PFSK-1 (cell line): ENCODE measurements at regions not wholly inside any gene's neighbourhood (a gene's known extent, or its start where the extent isn't known, plus 50 kb on each side); places are given as distances from the start of the nearest gene placed in this dataset.

Source experiments
- FOXP2 ChIP-seq: optimal IDR thresholded peaks from 2 replicates; pipeline ENCODE3; 2011; ENCODE audit warnings: borderline replicate concordance, control low read depth, inconsistent platforms; ENCODE audit not compliant: insufficient read depth; ENCODE audit errors: extremely low read length, extremely low read depth
- POLR2AphosphoS5 ChIP-seq: IDR thresholded peaks from 2 replicates; pipeline ENCODE4 v1.6.1; 2012; ENCODE audit warnings: low read depth, mild to moderate bottlenecking, control low read depth, low read length, moderate library complexity
- SIN3A ChIP-seq: IDR thresholded peaks from 2 replicates; pipeline ENCODE4 v1.6.1; 2012; ENCODE audit warnings: mild to moderate bottlenecking, low read length, moderate library complexity, borderline replicate concordance; ENCODE audit not compliant: insufficient read depth
- TAF1 ChIP-seq: IDR thresholded peaks from 2 replicates; pipeline ENCODE4 v1.6.1; 2012; ENCODE audit warnings: low read length, control low read depth, borderline replicate concordance; ENCODE audit not compliant: insufficient read depth
- TF ChIP-seq, protein P1 (sequence below), 2 experiments: IDR thresholded peaks; 2 replicates each; pipeline versions ENCODE4 v1.6.1 to v1.8.0; 2011 to 2012; ENCODE audit warnings: low read depth in 2 of 2, low read length in 2 of 2, control low read depth in 1 of 2, inconsistent platforms in 1 of 2, mild to moderate bottlenecking in 1 of 2, moderate library complexity in 1 of 2; ENCODE audit not compliant: insufficient read depth in 1 of 2

DNA sequence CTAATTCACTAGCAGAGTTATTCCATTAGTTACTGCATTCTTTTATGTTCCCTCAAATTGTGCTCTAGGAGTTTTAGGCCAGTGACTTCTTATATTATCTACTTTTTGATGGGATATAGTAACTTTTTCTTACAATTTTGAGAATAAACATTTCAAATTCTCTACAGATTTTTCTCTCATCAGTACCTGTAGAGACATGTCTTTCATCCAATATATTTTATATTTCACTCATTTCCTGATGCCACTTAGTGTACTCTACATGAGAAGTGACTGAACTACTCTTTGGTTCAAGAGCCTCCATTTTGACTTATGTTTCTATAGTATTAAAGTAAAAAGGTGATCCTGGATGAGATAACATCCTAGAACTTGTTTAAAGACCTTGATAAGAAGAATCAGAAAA is 108.5 kb downstream of the ELOVL4 start:
- TF ChIP-seq, protein P1, sequence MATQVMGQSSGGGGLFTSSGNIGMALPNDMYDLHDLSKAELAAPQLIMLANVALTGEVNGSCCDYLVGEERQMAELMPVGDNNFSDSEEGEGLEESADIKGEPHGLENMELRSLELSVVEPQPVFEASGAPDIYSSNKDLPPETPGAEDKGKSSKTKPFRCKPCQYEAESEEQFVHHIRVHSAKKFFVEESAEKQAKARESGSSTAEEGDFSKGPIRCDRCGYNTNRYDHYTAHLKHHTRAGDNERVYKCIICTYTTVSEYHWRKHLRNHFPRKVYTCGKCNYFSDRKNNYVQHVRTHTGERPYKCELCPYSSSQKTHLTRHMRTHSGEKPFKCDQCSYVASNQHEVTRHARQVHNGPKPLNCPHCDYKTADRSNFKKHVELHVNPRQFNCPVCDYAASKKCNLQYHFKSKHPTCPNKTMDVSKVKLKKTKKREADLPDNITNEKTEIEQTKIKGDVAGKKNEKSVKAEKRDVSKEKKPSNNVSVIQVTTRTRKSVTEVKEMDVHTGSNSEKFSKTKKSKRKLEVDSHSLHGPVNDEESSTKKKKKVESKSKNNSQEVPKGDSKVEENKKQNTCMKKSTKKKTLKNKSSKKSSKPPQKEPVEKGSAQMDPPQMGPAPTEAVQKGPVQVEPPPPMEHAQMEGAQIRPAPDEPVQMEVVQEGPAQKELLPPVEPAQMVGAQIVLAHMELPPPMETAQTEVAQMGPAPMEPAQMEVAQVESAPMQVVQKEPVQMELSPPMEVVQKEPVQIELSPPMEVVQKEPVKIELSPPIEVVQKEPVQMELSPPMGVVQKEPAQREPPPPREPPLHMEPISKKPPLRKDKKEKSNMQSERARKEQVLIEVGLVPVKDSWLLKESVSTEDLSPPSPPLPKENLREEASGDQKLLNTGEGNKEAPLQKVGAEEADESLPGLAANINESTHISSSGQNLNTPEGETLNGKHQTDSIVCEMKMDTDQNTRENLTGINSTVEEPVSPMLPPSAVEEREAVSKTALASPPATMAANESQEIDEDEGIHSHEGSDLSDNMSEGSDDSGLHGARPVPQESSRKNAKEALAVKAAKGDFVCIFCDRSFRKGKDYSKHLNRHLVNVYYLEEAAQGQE (IDR thresholded peaks at IDR 0.05; ENCODE audit: insufficient read depth in 1 of 2, low read depth in 2 of 2, low read length in 2 of 2): no peak
- no peak for TF ChIP-seq POLR2AphosphoS5
- TF ChIP-seq TAF1: no peak
- TF ChIP-seq SIN3A: no peak

DNA sequence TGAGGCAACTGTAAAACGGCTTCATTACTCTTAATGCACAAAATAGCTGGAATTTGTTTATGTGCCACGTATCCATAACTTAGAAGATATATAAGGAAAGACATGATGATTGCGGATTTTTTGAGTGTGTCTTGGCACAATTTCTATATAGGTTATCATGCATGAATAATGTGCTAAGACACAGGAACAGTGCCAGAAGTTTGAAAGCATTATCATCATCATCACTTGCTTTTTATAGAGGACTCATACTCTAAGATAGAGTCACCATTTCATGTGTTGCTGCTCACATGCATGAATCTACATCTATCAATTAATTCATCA is 113.4 kb downstream of the ELOVL4 start:
- TF ChIP-seq, protein P1 (IDR thresholded peaks at IDR 0.05; ENCODE audit: insufficient read depth in 1 of 2, low read depth in 2 of 2, low read length in 2 of 2): no peak
- no peak for TF ChIP-seq SIN3A
- no peak for TF ChIP-seq FOXP2
- TF ChIP-seq TAF1: no peak
- no peak for TF ChIP-seq POLR2AphosphoS5

DNA sequence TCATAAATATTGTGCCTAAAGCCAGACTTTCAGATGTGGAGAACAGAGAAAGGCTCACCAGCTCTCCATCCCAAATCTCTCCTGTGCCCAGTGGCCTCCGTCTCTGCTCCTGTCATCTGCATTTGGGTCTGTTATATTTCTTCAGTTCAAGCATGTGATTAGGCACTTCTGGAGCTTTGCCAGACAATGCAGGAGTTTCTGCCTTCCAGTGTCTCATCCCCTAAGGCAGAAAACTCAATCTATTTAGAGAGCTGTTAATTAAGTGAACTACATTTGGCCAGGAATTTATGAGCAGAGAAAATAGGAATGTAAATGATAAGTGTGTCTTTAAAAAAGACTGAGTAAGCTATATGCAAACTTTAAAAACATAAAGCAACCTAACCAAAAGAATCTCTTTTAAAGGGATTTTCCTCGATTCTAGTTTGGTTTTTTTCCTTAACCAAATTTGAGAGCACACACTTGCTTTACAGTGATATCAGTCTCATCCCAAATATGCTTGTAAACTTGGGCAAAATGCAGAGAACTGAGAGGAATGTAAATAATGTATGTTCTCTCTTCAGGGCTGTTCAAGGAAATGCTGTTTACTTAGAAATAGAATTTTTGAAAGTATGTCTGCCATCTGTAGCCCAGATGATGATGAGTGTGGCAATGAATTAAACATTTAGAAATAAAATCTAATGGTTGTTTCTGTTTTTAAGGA is 113.9 kb downstream of the ELOVL4 start:
- TF ChIP-seq SIN3A: no peak

DNA sequence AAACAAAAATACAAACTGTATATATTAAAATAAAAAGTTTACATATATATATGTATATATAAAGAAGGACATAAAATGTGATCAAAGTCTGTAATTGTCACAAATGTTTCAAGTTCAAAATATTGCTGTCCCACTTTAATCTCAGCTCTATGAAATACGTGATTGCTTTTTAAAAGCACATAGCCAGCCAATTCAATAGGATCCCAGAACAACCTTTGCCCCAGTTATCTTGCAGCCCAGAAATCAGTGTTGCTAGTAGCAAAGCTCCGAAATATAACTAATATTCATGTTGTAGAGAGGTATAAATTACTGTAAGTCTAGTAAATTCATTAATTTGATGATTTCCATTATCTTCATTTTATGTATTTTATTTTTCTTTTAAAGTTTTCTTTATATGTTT is 114.6 kb downstream of the ELOVL4 start:
- TF ChIP-seq POLR2AphosphoS5 (no peak), FOXP2 (no peak), SIN3A (no peak), TAF1 (no peak)
- TF ChIP-seq, protein P1 (IDR thresholded peaks at IDR 0.05; ENCODE audit: insufficient read depth in 1 of 2, low read depth in 2 of 2, low read length in 2 of 2): no peak

DNA sequence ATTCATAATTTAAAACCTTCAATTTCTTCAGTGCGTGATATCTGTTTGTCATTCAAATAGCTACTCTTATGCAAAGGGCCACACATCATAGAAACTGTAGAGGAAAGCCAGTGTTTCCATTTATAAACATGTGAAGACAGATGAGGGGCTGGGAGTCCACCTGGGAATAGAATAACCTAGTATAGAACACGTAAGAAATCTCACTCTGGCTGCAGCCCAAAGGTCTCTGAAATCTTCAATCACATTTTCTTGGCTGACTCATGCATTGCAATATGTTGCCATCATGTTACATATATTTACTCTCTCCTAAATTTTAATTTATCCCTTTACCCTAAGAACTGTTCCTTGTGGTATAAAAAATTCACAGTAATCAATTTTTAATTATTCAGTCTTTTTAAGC is 123.2 kb downstream of the ELOVL4 start:
- no peak for TF ChIP-seq POLR2AphosphoS5
- no peak for TF ChIP-seq TAF1
- no peak for TF ChIP-seq FOXP2
- TF ChIP-seq, protein P1 (IDR thresholded peaks at IDR 0.05; ENCODE audit: insufficient read depth in 1 of 2, low read depth in 2 of 2, low read length in 2 of 2): no peak
- TF ChIP-seq SIN3A: no peak

DNA sequence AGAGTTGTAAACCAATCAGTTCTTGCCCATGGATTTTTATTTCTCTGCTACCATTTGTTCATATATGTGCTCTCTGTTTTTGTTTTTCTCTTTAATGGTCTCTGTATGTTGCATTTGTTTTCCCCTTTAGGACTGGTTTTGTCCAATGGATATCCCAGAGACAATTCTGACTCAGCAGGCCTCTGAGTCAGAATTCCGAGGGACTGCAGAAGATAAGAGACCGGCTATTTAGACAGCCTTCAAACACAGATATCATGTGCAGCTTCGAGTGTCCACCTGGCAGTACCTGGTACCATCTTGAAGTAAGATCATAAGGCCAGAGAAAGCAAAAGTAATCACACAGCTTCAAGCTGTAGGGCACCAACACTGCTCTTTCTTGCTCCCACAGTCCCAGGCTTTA is 125.5 kb downstream of the ELOVL4 start:
- TF ChIP-seq FOXP2: no peak
- no peak for TF ChIP-seq SIN3A
- TF ChIP-seq POLR2AphosphoS5: no peak
- TF ChIP-seq TAF1: no peak
- TF ChIP-seq, protein P1 (IDR thresholded peaks at IDR 0.05; ENCODE audit: insufficient read depth in 1 of 2, low read depth in 2 of 2, low read length in 2 of 2): no peak
